K562 (cell line): ENCODE measurements at regions not wholly inside any gene's neighbourhood (a gene's known extent, or its start where the extent isn't known, plus 50 kb on each side); places are given as distances from the start of the nearest gene placed in this dataset.

Experiments
- ATAC-seq: fragments of 200-7000 bp; cut with Tn5 transposase; 3 replicates; pipeline ENCODE4 v1.9.1; 2020; ENCODE audit warnings: moderate library complexity
- BruUV-seq: library from RNA; stranded (reverse); fragments of 400-500 nt; replicated peaks from 2 replicates; lab custom pipeline; 2021; lab: Mats Ljungman, UMichigan
- CTCF ChIA-PET: fragments of 300-600 bp; formaldehyde crosslinking; extraction: SDS; loops from one replicate; lab custom pipeline; 2021; ENCODE audit warnings: low intra/inter-chr PET ratio; lab: Yijun Ruan, JAX
- POLR2A ChIA-PET: fragments of 300-600, 350-650 bp; sonication (Branson Sonifier 250); formaldehyde crosslinking; extraction: SDS; loops from one replicate; lab custom pipeline; 2021; ENCODE audit warnings: antibody characterized with exemption, inconsistent platforms; lab: Yijun Ruan, JAX
- DNase-seq, 4 experiments: peaks; one replicate each; pipeline versions ENCODE4 v3.0.0 to v3.0.0-alpha.2; 2011 to 2018; ENCODE audit warnings: low spot score in 3 of 4, mixed read lengths in 3 of 4; ENCODE audit errors: extremely low read depth in 1 of 4
- FAIRE-seq: peaks from 2 replicates; lab custom pipeline; 2011; peaks lifted over from hg19 to GRCh38; lab: Jason Lieb, UNC
- H2AFZ ChIP-seq: 2 replicates; pipeline ENCODE4 v1.6.0; 2011; ENCODE audit warnings: low read depth, low read length, control low read depth, inconsistent platforms
- H3K27ac ChIP-seq: fragments of 200-600 bp; 3 replicates; pipeline ENCODE4 v1.8.0; 2011; ENCODE audit warnings: low read depth, mild to moderate bottlenecking, control low read depth, inconsistent platforms, low read length, moderate library complexity, mixed read lengths; ENCODE audit errors: extremely low read depth
- H3K27me3 ChIP-seq, 2 experiments: fragments of 300-600 bp in 1 of 2; 2 replicates in 1 of 2; 3 replicates in 1 of 2; pipeline versions ENCODE4 v1.6.0 to v1.8.0; 2011; ENCODE audit warnings: inconsistent platforms in 2 of 2, low read length in 2 of 2, mild to moderate bottlenecking in 1 of 2, mixed read lengths in 1 of 2, moderate library complexity in 1 of 2; ENCODE audit not compliant: control insufficient read depth in 2 of 2, insufficient read depth in 2 of 2
- H3K36me3 ChIP-seq: fragments of 300-600 bp; 3 replicates; pipeline ENCODE4 v1.8.0; 2011; ENCODE audit warnings: mild to moderate bottlenecking, low read length, inconsistent platforms; ENCODE audit not compliant: control insufficient read depth, insufficient read depth
- H3K4me1 ChIP-seq, 2 experiments: fragments of 200-600 bp in 1 of 2; replicated peaks in 1 of 2; 2 replicates in 1 of 2; 3 replicates in 1 of 2; pipeline versions ENCODE4 v1.5.1 to v1.8.0; 2011; ENCODE audit warnings: inconsistent platforms in 2 of 2, low read length in 2 of 2, mild to moderate bottlenecking in 1 of 2, mixed read lengths in 1 of 2, moderate library complexity in 1 of 2; ENCODE audit not compliant: control insufficient read depth in 2 of 2, insufficient read depth in 2 of 2
- H3K4me2 ChIP-seq: 2 replicates; pipeline ENCODE4 v1.6.1; 2011; ENCODE audit warnings: low read length, control low read depth, inconsistent platforms, mixed read lengths; ENCODE audit not compliant: insufficient read depth
- H3K4me3 ChIP-seq: fragments of 200-600 bp; sonication (generic), shearing (Covaris generic); 2 replicates; pipeline ENCODE4 v1.5.1; 2016; ENCODE audit warnings: control low read depth, inconsistent platforms
- H3K79me2 ChIP-seq: fragments of 200-600 bp; 3 replicates; pipeline ENCODE4 v1.8.0; 2011; ENCODE audit warnings: low read length, inconsistent platforms; ENCODE audit not compliant: control insufficient read depth, insufficient read depth
- H3K9ac ChIP-seq, 2 experiments: 2 replicates each; pipeline versions ENCODE4 v1.6.0 to v1.6.1; 2011; ENCODE audit warnings: low read depth in 2 of 2, low read length in 2 of 2, control low read depth in 1 of 2, inconsistent platforms in 1 of 2, mild to moderate bottlenecking in 1 of 2, mixed read lengths in 1 of 2; ENCODE audit not compliant: insufficient read depth in 1 of 2
- H3K9me1 ChIP-seq: one replicate; pipeline ENCODE4 v1.6.0; 2011; ENCODE audit warnings: inconsistent platforms, mild to moderate bottlenecking, low read length, moderate library complexity; ENCODE audit not compliant: control insufficient read depth, insufficient read depth
- H3K9me3 ChIP-seq: replicated peaks from 2 replicates; pipeline ENCODE4 v1.5.1; 2011; ENCODE audit warnings: low read depth, low read length, inconsistent platforms; ENCODE audit not compliant: control insufficient read depth, insufficient read depth
- H4K20me1 ChIP-seq: replicated peaks from 2 replicates; pipeline ENCODE4 v1.6.1; 2011; ENCODE audit warnings: low read length, inconsistent platforms, mixed read lengths; ENCODE audit not compliant: control insufficient read depth, insufficient read depth
- ARID1B ChIP-seq: fragments of 450-650 bp; IDR thresholded peaks from 2 replicates; pipeline ENCODE4 v1.6.1; 2016; ENCODE audit warnings: antibody characterized with exemption, mild to moderate bottlenecking, inconsistent platforms
- BCOR ChIP-seq: fragments of 450-650 bp; IDR thresholded peaks from 2 replicates; pipeline ENCODE4 v1.6.1; 2016
- FOXA3 ChIP-seq, 2 experiments: fragments of 450-650 bp in 1 of 2; sonication (generic) in 1 of 2; formaldehyde crosslinking; IDR thresholded peaks in 1 of 2; conservative IDR thresholded peaks in 1 of 2; 2 replicates each; pipeline versions ENCODE4 v1.4.0 to v1.8.0; 2020 to 2022; ENCODE audit warnings: mild to moderate bottlenecking in 2 of 2, missing genetic modification reagents in 1 of 2
- IFI16 ChIP-seq: fragments of 250-450 bp; sonication (Bioruptor Pico); IDR thresholded peaks from 2 replicates; pipeline ENCODE4 v2.1.2; 2022; ENCODE audit warnings: mild to moderate bottlenecking, inconsistent platforms
- MCM7 ChIP-seq, 2 experiments: fragments of 450-650 bp; IDR thresholded peaks; 2 replicates each; pipeline ENCODE4 v1.6.1; 2016 to 2018
- RAD51 ChIP-seq: fragments of 450-650 bp; IDR thresholded peaks from 2 replicates; pipeline ENCODE4 v1.7.1; 2016; ENCODE audit warnings: low read depth, mild to moderate bottlenecking, borderline replicate concordance
- RBM34 ChIP-seq: fragments of 200-400 bp; formaldehyde crosslinking; IDR thresholded peaks from 2 replicates; pipeline ENCODE4 v1.6.1; 2018; ENCODE audit warnings: low read length, borderline replicate concordance; ENCODE audit not compliant: insufficient read depth
- ZNF316 ChIP-seq: fragments of 450-650 bp; IDR thresholded peaks from 2 replicates; pipeline ENCODE4 v1.6.1; 2016
- ZNF644 ChIP-seq: fragments of 200-800 bp; sonication (Bioruptor generic); IDR thresholded peaks from 2 replicates; pipeline ENCODE4 v1.6.1; 2016; ENCODE audit warnings: low read depth, missing genetic modification characterization, missing compliant biosample characterization
- WGBS: fragments of 100-300 bp; shearing (Covaris generic); methylation state at CpG from one replicate; pipeline ENCODE4 v1.1.6; 2016; ENCODE audit warnings: low coverage, mixed read lengths; ENCODE audit not compliant: insufficient coverage; ENCODE audit errors: missing lambda C conversion rate; 5-methylcytosine and 5-hydroxymethylcytosine counted together
- in situ Hi-C: fragments of 300-500 bp; cut with MboI; formaldehyde crosslinking; loops from 4 replicates; pipeline ENCODE4 v1.15.0; 2018; ENCODE audit warnings: inconsistent platforms, mixed read lengths
- intact Hi-C: fragments of 100-400 bp; cut with micrococcal nuclease; formaldehyde crosslinking; loops from 2 replicates; pipeline ENCODE4 v1.14.2; 2022

- Histone ChIP-seq H3K9ac (no peak overlapping the region), H3K27ac (no peak overlapping the region), H3K4me2 (no peak overlapping the region), H4K20me1 (no peaks in the 10 kb centered on the region), H3K9me3 (no peaks in the 10 kb centered on the region), H3K4me1 (no peaks in the 10 kb centered on the region), H3K36me3 (no peaks in the 10 kb centered on the region), H3K9me1 (no peaks in the 10 kb centered on the region), H3K4me3 (no peak overlapping the region), H2AFZ (no peak overlapping the region), H3K27me3 (peaks cover 0 to 8% of the 10 kb centered on the region in 2 experiments; a peak in 1 of 5 replicates), H3K79me2 (no peaks in the 10 kb centered on the region)
- DNase-seq, result no peak
- no peak for ATAC-seq
- WGBS, result 0% methylated on average over 13 of the region's 13 CpGs
- POLR2A ChIA-PET, result interaction anchor here (1.1 kb wide), 1 partner anchor 22 kb away, joined by 4 read pairs; no protein-coding TSS in a partner anchor
- in situ Hi-C loops, result no loop called here
- TF ChIP-seq BCOR (no peak), ARID1B (no peak), ZNF316 (no peak), RAD51 (no peak), FOXA3 (CRISPR knock-in tag; conservative IDR thresholded peaks at IDR 0.05 in 1 of 2, IDR thresholded peaks at IDR 0.05 in 1 of 2) (no peak), ZNF644 (no peak), RBM34 (no peak), MCM7 (IDR thresholded peaks at IDR 0.05) (no peak), IFI16 (CRISPR knock-in tag) (no peak)
- BruUV-seq, result no TSS peak
- intact Hi-C loops, result no loop called here
- CTCF ChIA-PET, result no interaction called here
- no peak for FAIRE-seq
Measured at GRCh38 chr11:112617977-112618826, 343.0 kb upstream of the NCAM1 start.
